ENCODE measurements at regions not wholly inside any gene's neighbourhood (a gene's known extent, or its start where the extent isn't known, plus 50 kb on each side); places are given as distances from the start of the nearest gene placed in this dataset.
"Not testable (repeated sequence)": the region's sequence is repeated elsewhere in the genome, so short reads cannot be mapped to it uniquely, and the experiment has no call there.

- DNase-seq = no peak
Measured at GRCh38 chr3:31188112-31188511, 293.7 kb upstream of the GADL1 start.

- DNase-seq = no peak
Measured at GRCh38 chr3:31189330-31189729, 294.9 kb upstream of the GADL1 start.

GRCh38 chr3:31189971-31190370, 295.5 kb upstream of the GADL1 start:
- no peak for DNase-seq

- DNase-seq = no peak
Measured at GRCh38 chr3:31191354-31191753, 296.9 kb upstream of the GADL1 start.

- no peak for DNase-seq
Measured at GRCh38 chr3:31193429-31193828, 299.0 kb upstream of the GADL1 start.

GRCh38 chr3:31193871-31194270, 299.4 kb upstream of the GADL1 start:
- no peak for DNase-seq

GRCh38 chr3:31196261-31196660, 301.8 kb upstream of the GADL1 start:
- no peak for DNase-seq

- no peak for DNase-seq
Measured at GRCh38 chr3:31196881-31197364, 302.5 kb upstream of the GADL1 start.

- DNase-seq = no peak
Measured at GRCh38 chr3:31197941-31198340, 303.5 kb upstream of the GADL1 start.

GRCh38 chr3:31198890-31199289, 304.4 kb upstream of the GADL1 start:
- no peak for DNase-seq

GRCh38 chr3:31203960-31204795, 309.7 kb upstream of the GADL1 start:
- DNase-seq = no peak

- not testable (repeated sequence) for DNase-seq
Measured at GRCh38 chr3:31204796-31205056, 310.3 kb upstream of the GADL1 start.

GRCh38 chr3:31210068-31210645, 315.7 kb upstream of the GADL1 start:
- DNase-seq = peak; percentile 1

GRCh38 chr3:31213869-31214486, 318.7 kb upstream of the STT3B start:
- no peak for DNase-seq

- no peak for DNase-seq
Measured at GRCh38 chr3:31218082-31218481, 314.6 kb upstream of the STT3B start.

- DNase-seq = no peak
Measured at GRCh38 chr3:31219131-31219843, 313.4 kb upstream of the STT3B start.

- DNase-seq = no peak
Measured at GRCh38 chr3:31220431-31220830, 312.3 kb upstream of the STT3B start.

GRCh38 chr3:31223278-31223677, 309.4 kb upstream of the STT3B start:
- no peak for DNase-seq

GRCh38 chr3:31224936-31225335, 307.8 kb upstream of the STT3B start:
- DNase-seq = no peak

GRCh38 chr3:31225923-31226322, 306.8 kb upstream of the STT3B start:
- no peak for DNase-seq

GRCh38 chr3:31226346-31226745, 306.4 kb upstream of the STT3B start:
- DNase-seq = no peak

GRCh38 chr3:31227131-31227562, 305.6 kb upstream of the STT3B start:
- no peak for DNase-seq

GRCh38 chr3:31230425-31231223, 302.1 kb upstream of the STT3B start:
- no peak for DNase-seq
